ENCODE measurements at regions not wholly inside any gene's neighbourhood (a gene's known extent, or its start where the extent isn't known, plus 50 kb on each side); places are given as distances from the start of the nearest gene placed in this dataset.

- TF ChIP-seq CTCF (IDR thresholded peaks at IDR 0.05) (no peak), POLR2A (IDR thresholded peaks at IDR 0.05) (no peak), EP300 (IDR thresholded peaks at IDR 0.05) (no peak)
Observed at GRCh38 chr3:181623924-181624694, 87.6 kb upstream of the SOX2 start.

DNA sequence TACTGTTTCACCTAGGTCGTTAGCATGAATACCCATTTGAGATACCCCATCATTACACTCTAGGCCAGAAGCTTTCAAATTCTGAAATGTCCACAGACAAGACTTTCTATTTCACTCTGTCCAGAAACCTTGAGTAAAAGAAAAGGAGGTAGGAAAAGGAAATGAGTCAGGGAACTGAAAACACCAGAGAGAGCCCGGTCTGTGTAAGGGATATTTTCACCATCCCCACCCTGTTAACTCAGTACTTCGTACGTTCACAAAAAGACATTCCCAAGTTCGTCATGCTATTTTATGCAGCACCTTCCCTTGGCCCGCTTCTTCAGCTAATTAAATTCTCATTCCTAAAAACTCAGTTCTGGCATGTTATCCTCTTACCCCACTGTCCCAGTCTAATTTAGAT, 89.4 kb upstream of the SOX2 start:
- 62 to 77% methylated on average over 6 of the region's 6 CpGs for WGBS, 2 donors
- H3K4me3 ChIP-seq: no peak overlapping the region
- TF ChIP-seq CTCF (IDR thresholded peaks at IDR 0.05) (no peak), POLR2A (IDR thresholded peaks at IDR 0.05) (no peak), EP300 (IDR thresholded peaks at IDR 0.05) (no peak)
- H3K27me3 ChIP-seq: no peaks in the 10 kb centered on the region
- H3K36me3 ChIP-seq: no peaks in the 10 kb centered on the region
- H3K27ac ChIP-seq: no peak overlapping the region
- H3K9me3 ChIP-seq: no peaks in the 10 kb centered on the region
- DNase-seq (ENCODE audit: low spot score in 2 of 2): no peak
- peaks cover 0 to 14% (median 0%) of the 10 kb centered on the region in 4 donors for H3K4me1 ChIP-seq

More at GRCh38 chr3:181623924-181624694, 87.6 kb upstream of the SOX2 start:
- WGBS, 2 donors: 52 to 66% methylated on average over 4 of the region's 4 CpGs
- Histone ChIP-seq H3K4me3 (no peak overlapping the region), H3K4me1 (peaks cover 0 to 14% (median 2%) of the 10 kb centered on the region in 4 donors), H3K27me3 (no peaks in the 10 kb centered on the region), H3K9me3 (no peaks in the 10 kb centered on the region), H3K27ac (no peak overlapping the region), H3K36me3 (no peaks in the 10 kb centered on the region)
- no peak for DNase-seq (ENCODE audit: low spot score in 2 of 2)

DNA sequence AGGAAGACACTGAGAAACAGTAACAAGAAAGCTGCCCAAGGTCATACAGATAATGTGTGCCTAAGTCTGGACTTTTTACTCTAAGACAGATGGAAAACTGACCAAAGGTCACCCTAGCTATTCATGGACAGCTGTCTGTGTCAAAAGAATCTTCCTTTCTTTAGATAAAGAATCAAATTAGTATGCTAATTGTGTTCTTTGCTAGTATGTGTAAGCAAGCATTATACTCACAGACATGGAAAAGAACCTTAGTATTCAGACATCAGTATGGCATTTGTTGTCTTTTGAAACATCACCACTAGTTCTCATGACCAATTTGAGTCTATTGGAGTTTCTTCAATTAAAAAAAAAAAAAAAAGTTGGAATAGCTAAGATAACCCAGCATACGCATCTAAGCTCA, 91.8 kb upstream of the SOX2 start:
- 84 to 97% methylated on average over 1 of the region's 1 CpG for WGBS, 2 donors
- Histone ChIP-seq H3K4me3 (no peak overlapping the region), H3K9me3 (no peaks in the 10 kb centered on the region), H3K27me3 (no peaks in the 10 kb centered on the region), H3K36me3 (no peaks in the 10 kb centered on the region), H3K27ac (no peak overlapping the region), H3K4me1 (peaks cover 0 to 21% (median 0%) of the 10 kb centered on the region in 4 donors)
- DNase-seq (ENCODE audit: low spot score in 2 of 2): no peak
- TF ChIP-seq POLR2A (IDR thresholded peaks at IDR 0.05) (no peak), EP300 (IDR thresholded peaks at IDR 0.05) (no peak), CTCF (IDR thresholded peaks at IDR 0.05) (no peak)

GRCh38 chr3:181618260-181618659, 93.5 kb upstream of the SOX2 start:
- no peak for DNase-seq (ENCODE audit: low spot score in 2 of 2)

More at GRCh38 chr3:181618260-181618659, 93.5 kb upstream of the SOX2 start:
- Histone ChIP-seq H3K27ac (peak overlapping the region in 1 of 4 donors; percentile 53), H3K4me3 (no peak overlapping the region), H3K4me1 (peaks cover 0 to 7% (median 0%) of the 10 kb centered on the region in 4 donors), H3K9me3 (no peaks in the 10 kb centered on the region), H3K36me3 (no peaks in the 10 kb centered on the region), H3K27me3 (no peaks in the 10 kb centered on the region)
- no peak for TF ChIP-seq CTCF (IDR thresholded peaks at IDR 0.05)
- no peak for TF ChIP-seq POLR2A (IDR thresholded peaks at IDR 0.05)
- no peak for TF ChIP-seq EP300 (IDR thresholded peaks at IDR 0.05)
- WGBS, 2 donors: 44% methylated on average over 1 of the region's 1 CpG

Measured in tibial nerve (tissue), 4 donors.